GM12801 (cell line): ENCODE measurements at regions not wholly inside any gene's neighbourhood (a gene's known extent, or its start where the extent isn't known, plus 50 kb on each side); places are given as distances from the start of the nearest gene placed in this dataset.

Experiments
- CTCF ChIP-seq: IDR thresholded peaks from one replicate; pipeline ENCODE4 v1.5.1; 2011; ENCODE audit warnings: control low read depth; ENCODE audit not compliant: insufficient read length; ENCODE audit errors: extremely low read depth

- no peak for TF ChIP-seq CTCF
Observed at GRCh38 chr1:222358100-222358499, 189.8 kb downstream of the HHIPL2 start.

GRCh38 chr1:222357252-222357651 is 190.7 kb downstream of the HHIPL2 start:
- no peak for TF ChIP-seq CTCF

- TF ChIP-seq CTCF: no peak
Observed at GRCh38 chr1:222347627-222348026, 200.3 kb downstream of the HHIPL2 start.

- TF ChIP-seq CTCF: no peak
Observed at GRCh38 chr1:222346955-222347354, 200.9 kb downstream of the HHIPL2 start.

GRCh38 chr1:222339376-222339947 is 208.4 kb downstream of the HHIPL2 start:
- TF ChIP-seq CTCF: no peak

GRCh38 chr1:222335586-222335985 is 212.3 kb downstream of the HHIPL2 start:
- no peak for TF ChIP-seq CTCF

- no peak for TF ChIP-seq CTCF
Observed at GRCh38 chr1:222334026-222334680, 213.8 kb downstream of the HHIPL2 start.
